Neural cell (in vitro differentiated cells): ENCODE measurements at regions not wholly inside any gene's neighbourhood (a gene's known extent, or its start where the extent isn't known, plus 50 kb on each side); places are given as distances from the start of the nearest gene placed in this dataset.

Experiments used
- CTCF ChIP-seq: fragments of 450-650 bp; IDR thresholded peaks from 2 replicates; pipeline ENCODE4 v1.5.1; 2014; ENCODE audit warnings: antibody characterized with exemption, mild to moderate bottlenecking, moderate library complexity; ENCODE audit not compliant: poor library complexity, severe bottlenecking
- EZH2 ChIP-seq: fragments of 200-600, 300-800 bp; shearing (Covaris generic), sonication (generic); IDR thresholded peaks from 2 replicates; pipeline ENCODE4 v1.6.1; 2014; ENCODE audit warnings: antibody characterized with exemption, low read length, borderline replicate concordance, mild to moderate bottlenecking; ENCODE audit not compliant: insufficient read depth, poor library complexity, severe bottlenecking
- MXI1 ChIP-seq: fragments of 450-650 bp; conservative IDR thresholded peaks from 2 replicates; pipeline ENCODE4 v1.6.1; 2014; ENCODE audit warnings: antibody characterized with exemption, mild to moderate bottlenecking; ENCODE audit not compliant: poor library complexity, severe bottlenecking
- SMC3 ChIP-seq: fragments of 450-650 bp; conservative IDR thresholded peaks from 2 replicates; pipeline ENCODE4 v1.6.1; 2014; ENCODE audit warnings: antibody characterized with exemption, mild to moderate bottlenecking, moderate library complexity; ENCODE audit not compliant: poor library complexity
- TAF1 ChIP-seq: IDR thresholded peaks from 2 replicates; pipeline ENCODE4 v1.6.1; 2012; ENCODE audit warnings: low read depth

- TF ChIP-seq EZH2, result no peak
- no peak for TF ChIP-seq CTCF
- no peak for TF ChIP-seq TAF1
- no peak for TF ChIP-seq MXI1
- TF ChIP-seq SMC3, result no peak
Observed at GRCh38 chr9:104302775-104303174, 201.3 kb upstream of the OR13F1 start.
